NCI-H526 (cell line): ENCODE measurements at regions not wholly inside any gene's neighbourhood (a gene's known extent, or its start where the extent isn't known, plus 50 kb on each side); places are given as distances from the start of the nearest gene placed in this dataset.
"Not testable (repeated sequence)": the region's sequence is repeated elsewhere in the genome, so short reads cannot be mapped to it uniquely, and the experiment has no call there.

ENCODE experiments used
- DNase-seq, 2 experiments: peaks; one replicate each; lab custom pipeline; 2025; lab: John Stamatoyannopoulos, UW

DNA sequence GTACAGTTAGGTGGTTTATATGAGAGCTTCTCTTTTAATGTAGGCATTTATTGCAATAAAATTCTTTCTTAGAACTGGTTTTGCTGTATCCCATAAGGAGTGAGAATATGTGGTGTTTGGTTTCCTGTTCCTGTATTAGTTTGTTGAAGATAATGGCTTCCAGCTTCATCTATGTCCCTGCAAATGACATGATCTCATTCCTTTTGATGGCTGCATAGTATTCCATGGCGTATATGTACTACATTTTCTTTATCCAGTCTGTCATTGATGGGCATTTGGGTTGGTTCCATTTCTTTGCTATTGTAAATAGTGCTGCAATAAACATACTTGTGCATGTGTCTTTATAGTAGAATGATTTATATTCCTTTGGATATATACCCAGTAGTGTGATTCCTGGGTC is 106.7 kb upstream of the IRS4 start:
- not testable (repeated sequence) for DNase-seq

DNA sequence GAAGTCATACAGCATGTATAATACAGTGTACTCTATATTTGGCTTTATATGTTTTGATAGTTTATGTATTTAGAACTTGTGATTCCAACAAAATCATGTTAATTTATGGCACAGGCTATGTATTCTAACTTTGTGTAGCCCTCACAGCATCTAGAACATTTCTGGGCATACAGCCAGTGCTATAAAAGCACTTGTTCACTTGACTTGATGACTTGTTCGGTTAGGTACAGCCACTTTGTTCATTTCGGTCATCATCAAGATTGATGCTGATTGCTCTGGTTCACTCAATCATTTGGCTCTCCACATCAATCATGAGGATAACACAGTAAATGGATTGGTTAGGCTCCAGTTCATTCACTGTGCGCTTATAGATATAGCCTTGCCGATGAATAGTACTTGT is 97.6 kb upstream of the IRS4 start:
- no peak for DNase-seq

DNA sequence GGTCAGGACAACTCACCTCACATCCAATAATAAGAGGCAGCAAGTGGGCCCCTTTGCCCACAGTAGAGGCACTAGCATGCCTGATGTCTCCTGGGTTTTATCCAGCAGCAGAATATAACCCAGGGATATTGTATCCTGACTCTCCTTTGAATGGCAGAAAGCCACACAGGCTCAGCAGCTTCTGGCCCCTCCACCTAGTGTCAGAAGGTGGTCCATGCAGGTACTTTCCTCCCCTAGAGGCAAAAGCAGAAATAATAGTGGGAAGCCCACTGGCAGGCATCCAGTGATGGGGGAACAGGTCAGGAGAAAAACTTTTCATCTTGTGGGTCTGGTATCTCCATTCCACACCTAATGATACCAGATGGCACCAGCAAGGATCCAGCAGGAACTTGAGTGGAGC is 75.5 kb upstream of the IRS4 start:
- peak in 1 of 2 experiments; percentile 5 for DNase-seq

DNA sequence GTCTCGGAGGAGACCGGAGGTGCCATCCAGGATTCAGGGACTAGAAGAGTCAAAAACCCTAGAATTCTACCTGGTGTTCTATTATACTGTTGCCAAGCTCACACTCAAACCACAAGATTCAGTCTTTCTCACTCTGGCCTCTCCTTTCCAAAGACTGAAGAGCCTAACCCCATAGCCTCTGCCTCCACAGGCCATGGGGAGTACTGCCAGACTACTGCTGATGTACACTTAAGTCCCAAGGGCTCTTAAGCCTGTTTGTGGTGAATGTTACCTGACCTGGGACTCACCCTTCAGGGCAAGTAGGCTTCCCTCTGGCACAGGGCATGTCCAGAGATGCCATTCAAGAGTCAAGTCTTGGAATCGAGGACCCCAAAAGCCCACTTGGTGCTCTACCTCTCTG is 58.9 kb upstream of the IRS4 start:
- no peak for DNase-seq
